ENCODE measurements at regions not wholly inside any gene's neighbourhood (a gene's known extent, or its start where the extent isn't known, plus 50 kb on each side); places are given as distances from the start of the nearest gene placed in this dataset.

- no peak for DNase-seq
Measured at GRCh38 chr2:217687771-217688170, 315.0 kb downstream of the TNS1 start.

- DNase-seq, result no peak
Measured at GRCh38 chr2:217685255-217685605, 317.6 kb downstream of the TNS1 start.

- no peak for DNase-seq
Measured at GRCh38 chr2:217684431-217685254, 318.2 kb downstream of the TNS1 start.

- no peak for DNase-seq
Measured at GRCh38 chr2:217683106-217683870, 319.5 kb downstream of the TNS1 start.

GRCh38 chr2:217681791-217682190, 321.0 kb downstream of the TNS1 start:
- no peak for DNase-seq

- DNase-seq, result no peak
Measured at GRCh38 chr2:217680381-217680780, 322.4 kb downstream of the TNS1 start.

- no peak for DNase-seq
Measured at GRCh38 chr2:217673627-217674026, 329.2 kb downstream of the TNS1 start.

- DNase-seq, result no peak
Measured at GRCh38 chr2:217672472-217672871, 330.3 kb downstream of the TNS1 start.

- DNase-seq, result no peak
Measured at GRCh38 chr2:217671871-217672270, 330.9 kb downstream of the TNS1 start.

- no peak for DNase-seq
Measured at GRCh38 chr2:217671075-217671474, 331.7 kb downstream of the TNS1 start.

- no peak for DNase-seq
Measured at GRCh38 chr2:217669831-217670230, 333.0 kb downstream of the TNS1 start.

GRCh38 chr2:217667512-217667911, 335.3 kb downstream of the TNS1 start:
- no peak for DNase-seq

- DNase-seq, result no peak
Measured at GRCh38 chr2:217667035-217667434, 335.8 kb downstream of the TNS1 start.

- DNase-seq, result peak in 1 of 2 experiments; percentile 21
Measured at GRCh38 chr2:217666338-217666737, 336.5 kb downstream of the TNS1 start.

GRCh38 chr2:217664761-217665160, 338.0 kb downstream of the TNS1 start:
- no peak for DNase-seq

- no peak for DNase-seq
Measured at GRCh38 chr2:217662984-217663602, 339.7 kb downstream of the TNS1 start.

- DNase-seq, result no peak
Measured at GRCh38 chr2:217661378-217661777, 341.4 kb downstream of the TNS1 start.

GRCh38 chr2:217660423-217660822, 342.4 kb downstream of the TNS1 start:
- no peak for DNase-seq

GRCh38 chr2:217658806-217659205, 344.0 kb downstream of the TNS1 start:
- no peak for DNase-seq

- no peak for DNase-seq
Measured at GRCh38 chr2:217657252-217657651, 345.5 kb downstream of the TNS1 start.

- no peak for DNase-seq
Measured at GRCh38 chr2:217656316-217656715, 346.5 kb downstream of the TNS1 start.

- DNase-seq, result no peak
Measured at GRCh38 chr2:217655651-217656050, 347.1 kb downstream of the TNS1 start.

GRCh38 chr2:217654168-217654567, 348.6 kb downstream of the TNS1 start:
- DNase-seq, result no peak
